DMS 273 (cell line): ENCODE measurements at regions not wholly inside any gene's neighbourhood (a gene's known extent, or its start where the extent isn't known, plus 50 kb on each side); places are given as distances from the start of the nearest gene placed in this dataset.

Experiments used
- DNase-seq: peaks from one replicate; lab custom pipeline; 2025; ENCODE audit not compliant: unreplicated experiment; lab: John Stamatoyannopoulos, UW

GRCh38 chr5:91910655-91911054 is 527.5 kb upstream of the ARRDC3 start:
- DNase-seq = no peak

- DNase-seq = no peak
These were observed 527.1 kb upstream of the ARRDC3 start for GRCh38 chr5:91910247-91910646.

- DNase-seq = no peak
These were observed 523.4 kb upstream of the ARRDC3 start for GRCh38 chr5:91906494-91906893.

- no peak for DNase-seq
These were observed 522.9 kb upstream of the ARRDC3 start for GRCh38 chr5:91906027-91906426.

GRCh38 chr5:91898898-91899297 is 515.8 kb upstream of the ARRDC3 start:
- peak; percentile 85 for DNase-seq

- peak; percentile 14 for DNase-seq
These were observed 514.9 kb upstream of the ARRDC3 start for GRCh38 chr5:91898019-91898418.

GRCh38 chr5:91888810-91889209 is 505.7 kb upstream of the ARRDC3 start:
- no peak for DNase-seq

GRCh38 chr5:91885291-91886265 is 502.5 kb upstream of the ARRDC3 start:
- peak; percentile 78 for DNase-seq

- no peak for DNase-seq
These were observed 500.9 kb upstream of the ARRDC3 start for GRCh38 chr5:91884036-91884435.

GRCh38 chr5:91875196-91875779 is 492.2 kb upstream of the ARRDC3 start:
- no peak for DNase-seq

GRCh38 chr5:91867799-91868198 is 484.7 kb upstream of the ARRDC3 start:
- no peak for DNase-seq

- DNase-seq = no peak
These were observed 482.8 kb upstream of the ARRDC3 start for GRCh38 chr5:91865915-91866314.

- DNase-seq = peak; percentile 60
These were observed 481.8 kb upstream of the ARRDC3 start for GRCh38 chr5:91864962-91865361.

- DNase-seq = no peak
These were observed 468.6 kb upstream of the ARRDC3 start for GRCh38 chr5:91851670-91852069.

GRCh38 chr5:91850031-91850430 is 466.9 kb upstream of the ARRDC3 start:
- DNase-seq = peak; percentile 12

GRCh38 chr5:91849069-91849468 is 466.0 kb upstream of the ARRDC3 start:
- no peak for DNase-seq

GRCh38 chr5:91848453-91848852 is 465.3 kb upstream of the ARRDC3 start:
- peak; percentile 12 for DNase-seq

GRCh38 chr5:91841423-91841822 is 458.3 kb upstream of the ARRDC3 start:
- no peak for DNase-seq

GRCh38 chr5:91840412-91840811 is 457.3 kb upstream of the ARRDC3 start:
- peak; percentile 51 for DNase-seq

GRCh38 chr5:91839721-91840120 is 456.6 kb upstream of the ARRDC3 start:
- DNase-seq = peak; percentile 30

GRCh38 chr5:91839233-91839632 is 456.1 kb upstream of the ARRDC3 start:
- DNase-seq = no peak

GRCh38 chr5:91830361-91830953 is 447.3 kb upstream of the ARRDC3 start:
- peak; percentile 42 for DNase-seq
